ENCODE measurements at regions not wholly inside any gene's neighbourhood (a gene's known extent, or its start where the extent isn't known, plus 50 kb on each side); places are given as distances from the start of the nearest gene placed in this dataset.

DNA sequence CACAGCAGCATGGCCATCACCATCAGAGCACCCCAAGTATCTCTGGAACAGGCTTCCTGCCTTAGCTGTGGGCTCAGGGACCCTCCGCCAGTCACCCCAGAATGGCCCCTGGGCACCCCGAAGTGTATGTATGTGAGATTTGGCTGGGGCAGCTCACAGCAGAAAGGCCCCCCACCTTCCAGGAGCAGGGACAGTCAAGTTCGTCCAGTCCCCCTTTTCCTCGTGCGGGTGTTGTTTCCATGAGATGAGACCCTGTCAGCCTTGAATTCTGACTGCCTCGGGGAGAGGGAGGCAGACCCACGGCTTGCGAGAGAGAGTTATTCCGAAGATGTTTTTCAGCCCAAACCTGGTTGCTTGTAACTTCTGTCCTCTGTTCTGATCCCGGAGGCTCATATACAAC lies 290.9 kb upstream of the HDAC4 start:
- no peak for DNase-seq (ENCODE audit: low read depth, low spot score)

DNA sequence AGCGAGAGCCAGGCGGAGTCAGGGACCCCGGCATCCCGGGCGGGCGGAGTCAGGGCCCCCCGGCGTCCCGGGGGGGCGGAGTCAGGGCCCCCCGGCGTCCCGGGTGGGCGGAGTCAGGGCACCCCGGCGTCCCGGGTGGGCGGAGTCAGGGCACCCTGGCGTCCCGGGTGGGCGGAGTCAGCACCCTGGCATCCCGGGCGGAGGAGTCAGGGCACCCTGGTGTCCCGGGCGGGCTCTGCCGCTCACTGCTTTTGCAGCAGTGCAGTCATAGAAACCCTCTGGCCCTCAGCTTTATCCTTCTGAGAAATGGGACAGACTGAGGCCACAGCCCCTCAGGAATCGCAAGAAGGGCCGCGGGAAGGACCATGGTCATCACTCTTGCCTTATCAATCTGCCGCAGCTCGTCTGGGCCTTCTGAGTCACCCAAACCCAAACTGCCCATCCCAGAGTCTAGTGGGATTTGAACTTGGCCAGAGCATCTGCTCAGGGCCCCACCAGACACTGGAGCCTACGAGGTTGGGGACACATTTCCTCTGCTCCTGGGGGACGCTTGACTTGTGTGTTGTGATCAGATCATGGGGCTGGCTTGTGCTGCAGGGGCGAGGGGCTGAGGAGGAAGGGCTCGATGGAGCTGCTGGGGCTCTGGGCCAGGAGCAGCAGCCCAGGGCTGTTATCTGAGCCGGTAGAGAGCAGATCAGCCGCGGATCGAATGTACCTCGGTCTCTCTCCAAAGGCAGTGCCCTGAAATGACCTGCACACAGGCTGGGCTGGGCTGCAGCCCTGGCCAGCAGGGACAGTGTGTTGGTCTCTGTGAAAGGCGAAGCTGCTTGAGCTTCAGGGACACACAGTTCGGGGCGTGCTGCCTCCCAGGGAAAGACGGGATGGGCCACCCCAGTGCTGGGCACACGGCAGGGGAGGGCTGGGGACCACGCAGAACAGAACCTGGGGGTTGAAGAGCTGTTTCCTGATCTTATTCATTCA lies 290.1 kb upstream of the HDAC4 start:
- DNase-seq (ENCODE audit: low read depth, low spot score), result no peak

DNA sequence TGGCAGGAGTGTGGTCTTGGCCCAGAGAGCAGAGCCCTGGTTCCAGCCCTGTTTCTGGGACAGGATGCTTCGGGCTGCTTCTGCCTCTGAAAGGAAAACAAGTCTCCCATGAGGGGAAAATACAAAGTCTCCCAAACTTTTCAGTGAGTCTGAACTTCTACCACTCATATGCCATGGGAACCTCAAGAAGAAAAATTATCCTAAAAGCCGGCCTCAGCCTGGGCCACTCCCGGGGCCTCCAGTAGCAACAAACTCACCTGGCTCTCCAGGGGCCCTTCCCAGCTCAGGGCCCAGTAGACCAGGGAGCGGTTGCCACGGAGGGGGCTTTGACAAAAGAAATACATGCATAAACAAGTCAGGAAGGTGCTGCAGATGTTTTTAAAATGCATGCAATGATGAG lies 289.2 kb upstream of the HDAC4 start:
- no peak for DNase-seq (ENCODE audit: low read depth, low spot score)

DNA sequence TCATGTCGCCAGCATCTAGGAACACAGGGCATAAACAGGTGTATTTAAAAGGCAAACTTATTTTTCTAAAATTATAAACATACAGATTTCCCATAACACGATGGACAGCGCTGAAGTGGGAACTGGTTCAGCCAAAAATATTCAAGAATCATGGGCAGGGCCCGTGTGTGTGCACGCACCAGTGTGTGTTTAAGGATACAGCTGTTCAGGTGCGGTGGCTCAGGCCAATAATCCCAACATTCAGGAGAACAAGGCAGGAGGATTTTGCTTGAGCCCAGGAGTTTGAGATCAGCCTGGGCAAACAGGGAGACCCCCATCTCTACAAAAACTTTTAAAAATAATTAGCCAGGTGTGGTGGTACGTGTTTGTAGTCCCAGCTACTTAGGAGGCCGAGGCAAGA lies 288.6 kb upstream of the HDAC4 start:
- DNase-seq (ENCODE audit: low read depth, low spot score), result no peak

DNA sequence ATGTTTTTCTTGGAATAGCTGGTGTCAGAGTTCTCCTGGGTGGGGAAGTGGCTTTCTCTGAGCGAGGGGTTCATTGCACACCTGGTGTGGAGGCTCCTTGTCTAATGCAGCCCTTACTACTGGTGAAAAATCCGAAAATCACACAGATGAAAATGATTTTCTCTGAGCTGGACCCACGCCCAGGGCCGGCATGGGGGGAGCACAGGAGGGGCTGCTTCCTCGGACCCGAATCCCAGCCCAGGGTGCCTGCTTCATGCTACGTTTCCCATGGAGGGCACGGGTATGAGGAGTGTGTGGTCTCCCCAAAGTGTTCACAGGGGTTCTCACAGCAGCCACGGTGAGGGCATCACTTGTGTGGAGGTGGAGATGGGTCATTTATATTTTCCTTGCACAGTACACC lies 288.0 kb upstream of the HDAC4 start:
- DNase-seq (ENCODE audit: low read depth, low spot score), result no peak

DNA sequence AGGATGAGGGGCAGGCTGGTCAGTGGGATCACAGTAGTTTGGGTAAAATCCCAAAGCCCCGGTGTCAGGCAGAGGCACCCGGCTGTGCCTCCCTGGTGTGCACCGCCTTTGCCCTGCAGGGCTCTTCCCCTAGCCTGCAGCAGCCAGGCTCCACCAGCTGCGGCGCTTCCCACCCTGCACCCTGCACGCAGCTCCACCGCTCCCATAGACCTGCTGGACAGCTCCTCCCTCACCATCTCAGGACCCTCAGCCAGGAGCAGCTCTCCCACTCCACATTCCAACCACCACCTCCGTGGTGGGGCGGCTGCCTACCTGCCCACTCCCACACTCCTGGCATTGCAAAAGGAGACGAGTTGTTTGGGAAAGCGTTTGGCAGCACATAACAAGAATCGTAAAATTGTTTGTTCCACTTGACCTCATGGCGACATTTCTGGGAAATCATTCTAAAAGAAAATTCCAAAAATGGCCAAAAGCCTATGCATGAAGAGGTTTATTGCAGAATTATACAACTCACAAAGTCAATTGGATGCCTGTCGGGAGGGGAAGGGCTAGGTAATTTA lies 287.4 kb upstream of the HDAC4 start:
- peak; percentile 69 for DNase-seq (ENCODE audit: low read depth, low spot score)

DNA sequence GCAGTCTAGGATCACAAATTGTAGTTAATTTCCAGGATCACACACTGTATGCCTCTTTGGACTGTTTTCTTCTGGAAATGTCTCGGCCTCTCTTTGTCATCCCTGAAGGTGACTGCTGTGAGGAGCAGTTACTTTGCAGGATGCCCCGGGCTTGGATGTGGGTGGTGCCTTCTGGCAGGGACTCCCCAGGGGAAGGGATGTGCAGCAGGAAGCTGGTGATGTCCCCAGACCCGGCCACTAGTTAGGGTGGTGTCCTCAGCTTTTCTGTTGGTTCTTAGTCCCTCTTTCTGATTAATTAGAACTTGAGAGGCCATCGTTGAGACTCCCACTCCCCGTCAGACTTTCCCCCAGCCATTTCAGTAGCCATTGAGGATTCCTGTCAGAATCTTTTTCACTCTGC lies 286.6 kb upstream of the HDAC4 start:
- DNase-seq (ENCODE audit: low read depth, low spot score), result no peak

DNA sequence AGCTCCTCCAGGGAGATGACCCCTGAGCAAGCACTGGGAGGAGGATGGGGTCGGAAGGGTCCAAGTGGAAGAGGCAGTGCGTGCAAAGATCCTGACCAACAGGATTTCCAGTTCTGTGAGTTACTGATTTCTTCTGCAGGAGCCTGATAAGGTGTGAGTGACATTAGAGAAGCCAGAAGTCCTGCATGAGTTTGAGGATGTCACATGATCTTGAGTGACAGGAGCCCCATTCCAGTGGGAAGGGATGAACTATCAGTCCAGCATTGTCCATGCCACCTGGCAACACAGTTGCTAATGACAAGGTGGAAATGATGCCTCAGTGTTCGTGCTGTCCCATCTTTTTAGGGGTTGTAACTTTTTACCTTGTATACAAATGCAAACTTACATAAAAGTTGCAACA lies 285.1 kb upstream of the HDAC4 start:
- no peak for DNase-seq (ENCODE audit: low read depth, low spot score)

DNA sequence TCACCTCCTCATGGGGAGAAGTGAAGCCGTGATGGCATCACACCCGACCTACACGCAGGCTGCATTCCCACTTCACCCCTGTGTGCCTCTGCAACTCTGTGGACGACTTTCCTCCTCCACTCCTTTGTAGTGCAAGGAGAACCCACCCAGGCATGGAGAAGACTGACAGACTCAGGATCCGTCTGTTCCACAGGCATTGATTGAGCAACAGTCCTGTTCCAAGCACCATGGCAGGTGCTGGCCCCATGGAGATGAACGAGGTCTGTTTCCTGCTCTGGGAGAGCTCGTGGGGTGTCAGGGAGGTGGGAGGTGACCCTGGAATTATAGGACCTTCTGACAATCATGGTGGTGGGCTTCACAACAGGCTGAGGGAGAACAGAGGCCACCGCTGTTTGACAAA lies 284.7 kb upstream of the HDAC4 start:
- no peak for DNase-seq (ENCODE audit: low read depth, low spot score)

DNA sequence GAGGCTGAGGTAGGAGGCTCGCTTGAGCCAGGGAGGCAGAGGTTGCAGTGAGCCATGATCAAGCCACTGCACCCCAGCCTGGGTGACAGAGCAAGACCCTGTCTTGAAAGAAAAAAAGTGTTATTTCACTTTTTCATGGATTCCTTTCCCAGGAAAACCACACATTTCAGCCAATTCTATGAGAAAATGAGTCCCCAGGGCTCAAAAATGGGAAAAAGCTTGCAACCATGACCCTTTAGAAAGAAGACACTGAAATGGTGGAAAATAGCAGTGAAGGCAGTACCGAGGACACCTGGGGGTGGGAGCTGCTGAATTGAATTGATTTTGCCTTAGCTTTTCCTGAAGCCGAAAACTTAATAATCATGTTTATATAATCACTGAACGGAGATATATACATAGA lies 284.2 kb upstream of the HDAC4 start:
- DNase-seq (ENCODE audit: low read depth, low spot score), result no peak

DNA sequence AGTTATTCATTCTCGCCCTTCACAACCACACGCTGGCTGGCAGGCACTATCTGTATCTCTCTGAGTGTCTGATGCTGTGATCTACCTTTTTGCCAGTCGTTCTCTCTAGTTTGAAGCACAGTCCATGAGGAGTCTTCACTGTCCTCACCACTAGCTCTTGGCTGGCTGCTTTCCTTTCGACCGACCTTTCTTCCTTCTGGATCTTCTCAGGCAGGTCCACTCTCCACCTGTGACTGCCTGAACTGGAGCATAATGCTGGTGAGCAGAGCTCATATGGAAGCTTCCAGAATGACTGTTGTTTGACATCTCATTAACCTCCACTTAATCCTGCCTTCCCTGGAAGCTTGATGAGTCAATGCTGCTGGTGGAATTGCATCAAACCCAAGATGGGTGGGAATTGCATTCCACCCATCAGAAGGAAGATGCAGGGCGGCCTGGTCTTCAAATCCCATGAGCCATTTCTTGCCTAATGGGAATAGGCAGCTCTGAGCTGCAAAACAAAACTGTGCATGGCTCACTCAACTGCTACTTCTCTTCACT lies 283.5 kb upstream of the HDAC4 start:
- DNase-seq (ENCODE audit: low read depth, low spot score), result no peak

DNA sequence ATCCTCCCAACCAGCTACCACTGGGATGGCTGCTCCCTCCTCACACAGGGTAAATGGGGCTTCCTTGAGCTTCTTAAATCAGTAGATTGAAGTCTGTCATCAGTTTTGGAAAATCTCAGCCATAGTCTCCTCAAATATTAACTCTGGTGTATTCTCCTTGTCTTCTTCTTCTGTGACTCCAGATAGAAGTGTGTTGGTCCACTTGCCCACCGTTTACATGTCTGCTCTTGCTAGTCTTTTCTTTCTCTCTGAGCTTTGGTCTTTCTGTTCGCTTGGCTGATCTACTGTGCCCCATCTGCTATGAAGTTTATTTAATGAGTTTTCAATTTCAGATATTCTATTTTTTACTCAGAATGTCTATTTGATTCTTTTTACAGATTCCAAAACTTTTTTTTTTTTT lies 281.7 kb upstream of the HDAC4 start:
- DNase-seq (ENCODE audit: low read depth, low spot score), result no peak

DNA sequence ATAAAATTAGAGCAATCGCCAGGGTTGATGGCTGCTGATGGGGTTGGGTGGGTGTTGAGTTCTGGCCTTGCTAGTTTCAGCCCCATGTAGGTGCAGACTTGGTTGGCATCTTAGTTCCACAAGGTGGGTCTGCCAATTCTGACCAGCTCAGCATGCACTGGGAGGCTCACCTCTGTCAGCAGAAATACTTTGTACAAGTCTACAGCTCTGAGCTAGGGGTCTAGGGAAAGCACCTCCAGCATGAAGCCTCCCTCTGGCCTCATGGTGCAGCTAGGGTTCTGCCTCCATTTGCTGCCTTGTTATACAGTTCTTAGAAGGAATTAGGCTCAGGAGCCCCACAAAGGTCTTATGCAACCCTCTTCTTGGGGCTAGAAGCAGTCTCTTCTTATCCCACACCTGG lies 278.9 kb upstream of the HDAC4 start:
- no peak for DNase-seq (ENCODE audit: low read depth, low spot score)

DNA sequence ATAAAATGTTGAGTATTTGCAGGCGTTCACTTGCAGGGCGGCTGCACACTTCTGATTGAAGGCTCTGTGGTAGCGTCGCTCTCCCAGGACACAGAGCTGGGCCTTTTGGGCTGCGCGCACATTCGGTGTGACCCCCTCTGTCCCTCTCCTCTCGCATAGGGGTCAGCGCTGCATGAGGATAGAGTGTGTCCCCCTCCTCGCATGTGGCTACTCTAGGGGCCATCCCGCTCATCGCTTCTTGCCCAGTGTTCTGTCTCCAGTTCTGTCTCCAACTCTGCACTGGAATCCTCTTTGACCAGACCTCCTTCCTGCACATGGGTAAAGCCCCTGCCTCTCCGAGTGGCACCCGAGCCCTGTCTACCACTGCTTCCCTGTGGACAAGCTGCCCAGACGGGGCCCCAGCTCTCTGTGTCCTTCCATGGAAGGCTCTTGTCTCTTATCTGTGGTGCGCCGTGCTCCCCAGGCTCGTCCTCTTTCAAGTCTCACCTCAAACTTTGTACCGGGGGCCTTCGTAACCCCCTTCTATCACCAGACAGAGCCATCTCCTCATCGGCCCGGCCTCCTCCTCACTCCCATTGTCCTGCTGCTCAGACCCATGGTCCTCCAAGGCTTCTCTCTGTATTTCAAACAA lies 278.0 kb upstream of the HDAC4 start:
- DNase-seq (ENCODE audit: low read depth, low spot score), result no peak

DNA sequence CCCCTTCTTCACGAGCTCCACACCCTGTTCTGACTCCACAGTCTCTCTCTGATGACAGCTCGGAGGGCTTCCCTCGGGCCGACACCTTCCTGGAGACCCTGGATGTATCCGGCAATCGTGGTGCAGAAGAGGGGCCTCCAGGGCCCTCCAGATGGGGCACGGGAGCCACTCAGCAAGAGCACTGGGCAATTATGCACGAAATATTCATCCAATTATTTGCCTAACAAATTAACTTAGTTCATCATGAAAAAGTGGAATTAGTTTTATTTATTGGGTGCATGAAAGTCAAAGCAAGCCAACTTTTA lies 277.3 kb upstream of the HDAC4 start:
- DNase-seq (ENCODE audit: low read depth, low spot score), result no peak

DNA sequence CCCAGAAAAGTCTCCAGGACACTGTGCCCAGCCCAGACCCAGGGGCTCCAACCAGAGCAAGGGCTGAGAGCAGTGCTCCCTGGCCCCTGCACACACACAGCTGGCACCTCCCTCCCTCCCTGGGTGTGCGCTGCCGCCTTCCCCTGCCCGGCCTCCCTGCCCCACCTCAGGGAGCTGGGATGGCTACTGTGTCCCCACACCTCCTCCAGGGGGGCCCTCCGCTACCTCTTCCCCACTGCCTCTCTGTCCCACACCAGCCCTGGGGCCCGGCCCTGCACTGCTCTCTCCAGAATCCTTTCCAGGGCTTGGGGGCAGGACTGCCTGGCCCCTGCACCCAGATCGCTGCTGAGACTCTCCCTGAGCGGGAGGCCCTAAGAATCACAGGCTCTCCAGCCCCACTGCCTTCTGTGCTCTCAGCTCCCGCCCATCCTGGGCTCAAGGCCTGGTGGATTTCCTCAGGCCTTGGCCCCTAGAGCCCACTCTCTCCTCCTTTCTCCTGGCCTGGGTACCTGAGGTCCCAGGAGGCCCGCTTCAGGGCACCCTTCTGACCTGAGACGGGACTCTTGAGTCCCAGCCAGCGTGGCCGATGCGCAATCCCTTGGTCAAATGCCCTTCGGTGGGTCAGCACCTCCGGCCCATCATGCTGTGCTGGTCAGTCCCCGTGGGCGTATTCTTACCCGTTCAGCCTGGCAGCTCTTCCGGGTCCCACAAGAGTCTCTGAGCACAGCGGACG lies 276.8 kb upstream of the HDAC4 start:
- no peak for DNase-seq (ENCODE audit: low read depth, low spot score)

DNA sequence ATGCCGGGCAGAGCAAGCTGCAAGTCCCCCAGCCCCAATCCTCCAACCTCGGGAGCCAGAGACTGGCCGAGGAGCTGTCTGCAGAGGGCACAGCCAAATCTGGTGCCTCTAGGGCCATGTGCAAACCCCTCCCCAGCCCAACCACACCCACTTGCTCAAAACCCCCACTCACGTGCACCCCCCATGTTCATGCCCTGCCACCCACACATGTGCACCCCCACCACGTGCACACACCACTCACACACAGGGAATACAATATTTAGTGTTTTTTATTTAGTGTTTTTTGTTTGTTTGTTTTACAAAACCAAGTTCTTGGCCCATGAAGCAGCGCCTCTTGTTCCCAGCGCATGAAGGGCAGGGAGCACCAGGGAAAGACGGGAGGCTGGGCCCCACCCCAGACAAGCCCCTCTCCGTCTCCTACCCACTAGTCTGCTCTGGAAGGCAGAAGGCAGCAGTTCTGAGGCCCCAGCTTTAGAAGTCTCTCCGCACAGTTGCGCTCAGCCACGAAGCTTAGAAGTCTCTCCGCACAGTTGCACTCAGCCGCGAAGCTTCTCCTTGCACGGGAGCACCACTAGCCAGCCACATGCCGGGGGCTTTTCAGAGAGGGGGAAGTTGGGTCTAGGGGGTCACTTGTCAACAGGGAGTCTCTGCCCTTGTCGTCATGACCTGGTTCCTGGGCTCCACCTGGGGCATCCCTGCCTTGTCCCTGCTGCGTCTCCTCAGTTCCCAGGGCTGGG lies 276.1 kb upstream of the HDAC4 start:
- no peak for DNase-seq (ENCODE audit: low read depth, low spot score)

DNA sequence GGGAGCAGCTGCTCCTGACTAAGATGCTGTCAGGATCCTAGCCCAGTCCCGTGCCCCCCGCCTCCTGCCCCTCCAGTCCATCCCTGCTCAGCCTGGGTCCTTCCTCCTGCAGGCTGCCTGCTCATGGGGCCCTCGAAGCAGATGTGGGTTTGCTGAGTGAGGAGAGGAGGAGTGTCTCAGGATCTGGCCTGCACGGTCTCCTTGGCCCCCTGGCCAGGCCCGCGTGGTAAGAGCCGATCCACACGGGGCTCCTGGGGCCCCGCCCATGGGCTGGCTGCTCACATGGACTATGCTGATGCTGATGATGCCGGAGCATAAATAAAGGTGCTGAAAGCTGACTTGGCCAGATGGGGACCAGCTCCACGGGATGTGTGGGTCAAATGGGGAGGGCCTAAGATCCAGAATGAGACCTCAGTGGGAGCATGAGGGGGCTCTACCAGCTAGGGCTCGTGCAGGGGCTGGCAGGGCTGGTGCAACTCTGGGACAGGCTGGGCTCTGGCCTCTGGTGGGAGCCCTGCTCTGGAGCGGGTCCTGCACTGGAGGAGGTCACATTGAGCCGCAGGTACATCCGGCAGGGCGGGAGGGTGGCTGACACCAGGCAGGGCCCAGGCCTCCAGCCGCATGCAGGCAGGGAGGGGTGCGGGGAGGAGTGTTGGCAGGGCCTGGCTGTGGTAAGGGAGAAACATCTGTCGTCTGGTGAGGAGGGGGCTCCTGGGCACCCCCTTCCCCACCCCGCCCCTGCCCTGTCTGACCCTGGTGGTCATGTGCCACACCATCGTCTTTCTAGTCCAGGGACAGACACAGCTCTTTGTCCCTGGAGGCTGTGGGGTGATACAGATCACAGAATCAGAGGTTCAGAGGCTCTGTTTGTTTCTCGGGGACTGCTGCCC lies 275.3 kb upstream of the HDAC4 start:
- no peak for DNase-seq (ENCODE audit: low read depth, low spot score)

DNA sequence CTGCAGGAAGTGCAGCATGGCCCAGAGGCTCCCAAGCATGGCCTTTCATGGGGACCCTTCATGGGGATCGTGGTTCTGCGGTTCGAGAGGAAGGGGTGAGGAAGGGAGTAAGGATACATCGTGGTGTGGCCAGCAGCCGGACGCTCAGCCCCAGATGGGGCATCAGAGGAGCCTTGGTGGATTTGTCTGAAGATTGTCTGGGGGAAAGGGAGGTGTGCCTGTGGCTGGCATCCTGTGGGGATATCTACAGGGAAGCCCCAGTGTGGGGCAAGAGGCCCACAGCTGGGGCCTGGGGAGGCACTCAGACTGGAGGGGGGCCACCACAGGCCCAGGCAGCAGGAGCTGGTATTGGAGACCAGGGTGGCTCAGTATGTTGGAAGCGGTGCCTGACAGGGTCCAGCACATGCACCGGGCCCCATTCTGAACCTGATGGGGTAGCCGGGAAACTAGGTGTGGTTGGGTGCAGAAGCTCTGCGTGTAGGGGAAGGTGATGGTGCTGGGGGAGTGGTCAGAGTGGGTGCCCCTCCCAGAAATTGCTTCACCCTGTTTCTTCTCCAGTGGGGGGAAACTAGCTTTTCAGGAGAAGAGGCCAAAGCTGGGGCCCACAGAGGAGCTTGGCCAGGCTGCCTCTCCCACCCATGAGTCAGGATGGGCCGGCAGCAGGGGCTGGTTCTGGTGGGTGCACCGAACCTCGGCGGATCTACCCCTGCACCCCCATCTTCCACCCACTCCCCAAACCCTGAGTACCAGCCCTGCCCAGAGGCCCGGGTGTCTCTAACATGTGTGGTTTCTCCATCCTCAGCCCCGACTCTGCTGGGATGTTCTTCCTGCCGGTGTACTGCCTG lies 274.4 kb upstream of the HDAC4 start:
- DNase-seq (ENCODE audit: low read depth, low spot score), result no peak

Data from ELF-1 (cell line).